Thyroid gland (tissue), 4 donors: ENCODE measurements at regions not wholly inside any gene's neighbourhood (a gene's known extent, or its start where the extent isn't known, plus 50 kb on each side); places are given as distances from the start of the nearest gene placed in this dataset.

Experiments used
- POLR2A ChIP-seq, 2 donors: fragments of 450-650 bp; IDR thresholded peaks; one replicate each; pipeline ENCODE4 v1.6.1; 2017; ENCODE audit warnings: antibody characterized with exemption in 2 of 2, mild to moderate bottlenecking in 2 of 2, moderate library complexity in 1 of 2
- TF ChIP-seq, protein P1 (sequence below), 6 experiments: fragments of 200-600 bp in 3 of 6; fragments of 450-650 bp in 3 of 6; sonication (generic) in 3 of 6; IDR thresholded peaks; one replicate each; pipeline ENCODE4 v1.5.1; 2016 to 2019; ENCODE audit warnings: antibody characterized with exemption in 6 of 6, mild to moderate bottlenecking in 2 of 6, inconsistent platforms in 1 of 6, moderate library complexity in 1 of 6

DNA sequence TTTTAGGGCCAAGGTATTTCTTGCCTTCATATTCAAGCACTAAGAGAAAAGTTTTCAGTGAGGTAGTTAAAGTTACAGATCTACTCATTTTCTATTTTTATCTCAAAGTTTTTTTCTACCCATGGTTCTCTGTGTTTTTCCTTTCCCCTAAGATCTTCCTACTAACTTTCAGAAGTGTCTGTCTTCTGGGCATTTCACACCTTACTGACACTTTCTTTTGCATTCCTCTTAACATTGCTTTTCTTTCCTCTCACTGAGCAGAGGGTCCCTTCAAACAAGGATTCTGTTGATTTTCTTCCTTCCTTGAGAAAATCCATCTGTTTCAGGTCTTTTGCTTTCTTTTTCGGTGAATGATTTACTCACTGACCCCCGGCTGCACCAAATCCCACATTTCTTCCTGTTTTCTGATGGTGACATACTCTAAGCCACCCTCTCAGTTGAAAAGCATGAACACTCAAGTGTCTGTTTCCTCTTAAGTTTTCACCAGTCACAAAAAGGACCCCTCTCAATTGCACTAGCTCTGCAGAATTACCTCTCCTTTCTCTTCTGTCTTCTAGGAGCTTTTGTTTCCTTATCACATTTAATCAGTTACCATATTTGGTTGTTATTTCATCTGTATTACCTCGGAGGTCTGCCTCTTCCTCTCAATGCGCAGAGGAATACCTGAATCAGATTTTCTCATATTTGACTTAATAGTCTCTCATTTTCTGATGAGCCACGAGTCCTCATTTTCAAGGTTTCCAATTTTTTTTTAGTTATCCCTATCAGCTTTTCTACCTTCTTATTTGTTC is 73.5 kb upstream of the RNF217 start:
- TF ChIP-seq, protein P1, sequence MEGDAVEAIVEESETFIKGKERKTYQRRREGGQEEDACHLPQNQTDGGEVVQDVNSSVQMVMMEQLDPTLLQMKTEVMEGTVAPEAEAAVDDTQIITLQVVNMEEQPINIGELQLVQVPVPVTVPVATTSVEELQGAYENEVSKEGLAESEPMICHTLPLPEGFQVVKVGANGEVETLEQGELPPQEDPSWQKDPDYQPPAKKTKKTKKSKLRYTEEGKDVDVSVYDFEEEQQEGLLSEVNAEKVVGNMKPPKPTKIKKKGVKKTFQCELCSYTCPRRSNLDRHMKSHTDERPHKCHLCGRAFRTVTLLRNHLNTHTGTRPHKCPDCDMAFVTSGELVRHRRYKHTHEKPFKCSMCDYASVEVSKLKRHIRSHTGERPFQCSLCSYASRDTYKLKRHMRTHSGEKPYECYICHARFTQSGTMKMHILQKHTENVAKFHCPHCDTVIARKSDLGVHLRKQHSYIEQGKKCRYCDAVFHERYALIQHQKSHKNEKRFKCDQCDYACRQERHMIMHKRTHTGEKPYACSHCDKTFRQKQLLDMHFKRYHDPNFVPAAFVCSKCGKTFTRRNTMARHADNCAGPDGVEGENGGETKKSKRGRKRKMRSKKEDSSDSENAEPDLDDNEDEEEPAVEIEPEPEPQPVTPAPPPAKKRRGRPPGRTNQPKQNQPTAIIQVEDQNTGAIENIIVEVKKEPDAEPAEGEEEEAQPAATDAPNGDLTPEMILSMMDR (IDR thresholded peaks at IDR 0.05) = no peak
- TF ChIP-seq POLR2A (IDR thresholded peaks at IDR 0.05) = no peak
